ENCODE measurements at regions not wholly inside any gene's neighbourhood (a gene's known extent, or its start where the extent isn't known, plus 50 kb on each side); places are given as distances from the start of the nearest gene placed in this dataset.

DNA sequence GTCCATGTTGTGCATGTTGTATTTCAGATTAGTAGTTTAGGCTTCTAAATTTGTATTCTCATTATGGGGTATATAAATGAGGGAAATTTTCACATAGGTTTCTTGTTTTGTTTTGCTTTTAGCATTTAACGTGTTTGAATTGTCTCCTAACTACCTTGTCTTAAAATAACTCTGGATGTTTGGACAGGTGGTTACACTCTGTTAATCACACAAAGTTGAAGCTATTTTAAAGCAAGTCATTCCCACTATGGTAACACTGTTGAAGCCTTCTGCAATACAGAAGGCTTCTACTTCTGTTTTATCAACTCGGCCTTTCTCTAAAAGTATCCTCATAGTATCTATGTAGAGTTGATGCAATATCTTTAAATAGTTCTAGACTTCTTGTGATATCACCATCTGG is 245.3 kb upstream of the HTR2A start:
- Histone ChIP-seq H3K4me1 (ENCODE audit: control insufficient read depth in 1 of 2, insufficient read depth in 2 of 2, low read length in 2 of 2) (no peaks in the 10 kb centered on the region), H3K27ac (ENCODE audit: low read depth in 1 of 2, low read length in 2 of 2) (no peak overlapping the region), H3K4me3 (replicated peaks in 1 of 3; ENCODE audit: low read depth in 2 of 3, low read length in 3 of 3) (no peak overlapping the region), H3K36me3 (replicated peaks in 1 of 2; ENCODE audit: control insufficient read depth in 1 of 2, insufficient read depth in 2 of 2, low read length in 2 of 2) (no peaks in the 10 kb centered on the region), H2AFZ (ENCODE audit: insufficient read depth, low read depth, low read length, poor library complexity, severe bottlenecking) (no peak overlapping the region), H3K4me2 (replicated peaks; ENCODE audit: extremely low read depth, low read length, poor library complexity, severe bottlenecking) (no peak overlapping the region), H3K9ac (ENCODE audit: insufficient read depth, low read length, poor library complexity, severe bottlenecking) (no peak overlapping the region), H3K27me3 (ENCODE audit: control insufficient read depth in 2 of 2, insufficient read depth in 2 of 2, low read length in 2 of 2) (no peaks in the 10 kb centered on the region), H4K20me1 (ENCODE audit: insufficient read depth, low read length) (no peaks in the 10 kb centered on the region), H3K79me2 (ENCODE audit: insufficient read depth, low read length) (no peaks in the 10 kb centered on the region), H3K9me3 (replicated peaks in 1 of 2; ENCODE audit: control insufficient read depth in 1 of 2, insufficient read depth in 1 of 2, low read length in 2 of 2) (no peaks in the 10 kb centered on the region)
- no peak overlapping the region for H3K4me3 Mint-ChIP-seq
- H3K27ac Mint-ChIP-seq, result no peak overlapping the region
- H3K4me1 Mint-ChIP-seq, result no peaks in the 10 kb centered on the region
- no peak for DNase-seq
- no peaks in the 10 kb centered on the region for H3K36me3 Mint-ChIP-seq
- no CpG with 5 or more reads among the region's 2 CpGs for WGBS (ENCODE audit: insufficient coverage)
- H3K9me3 Mint-ChIP-seq, result peaks cover 0 to 9% (median 0%) of the 10 kb centered on the region in 7 donors
- intact Hi-C loops (cut with micrococcal nuclease), result no loop called here
- H3K27me3 Mint-ChIP-seq (ENCODE audit: low read depth in 3 of 3), result peaks cover 1 to 3% (median 2%) of the 10 kb centered on the region in 3 donors
- TF ChIP-seq, protein P1, sequence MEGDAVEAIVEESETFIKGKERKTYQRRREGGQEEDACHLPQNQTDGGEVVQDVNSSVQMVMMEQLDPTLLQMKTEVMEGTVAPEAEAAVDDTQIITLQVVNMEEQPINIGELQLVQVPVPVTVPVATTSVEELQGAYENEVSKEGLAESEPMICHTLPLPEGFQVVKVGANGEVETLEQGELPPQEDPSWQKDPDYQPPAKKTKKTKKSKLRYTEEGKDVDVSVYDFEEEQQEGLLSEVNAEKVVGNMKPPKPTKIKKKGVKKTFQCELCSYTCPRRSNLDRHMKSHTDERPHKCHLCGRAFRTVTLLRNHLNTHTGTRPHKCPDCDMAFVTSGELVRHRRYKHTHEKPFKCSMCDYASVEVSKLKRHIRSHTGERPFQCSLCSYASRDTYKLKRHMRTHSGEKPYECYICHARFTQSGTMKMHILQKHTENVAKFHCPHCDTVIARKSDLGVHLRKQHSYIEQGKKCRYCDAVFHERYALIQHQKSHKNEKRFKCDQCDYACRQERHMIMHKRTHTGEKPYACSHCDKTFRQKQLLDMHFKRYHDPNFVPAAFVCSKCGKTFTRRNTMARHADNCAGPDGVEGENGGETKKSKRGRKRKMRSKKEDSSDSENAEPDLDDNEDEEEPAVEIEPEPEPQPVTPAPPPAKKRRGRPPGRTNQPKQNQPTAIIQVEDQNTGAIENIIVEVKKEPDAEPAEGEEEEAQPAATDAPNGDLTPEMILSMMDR (IDR thresholded peaks at IDR 0.05), result no peak

DNA sequence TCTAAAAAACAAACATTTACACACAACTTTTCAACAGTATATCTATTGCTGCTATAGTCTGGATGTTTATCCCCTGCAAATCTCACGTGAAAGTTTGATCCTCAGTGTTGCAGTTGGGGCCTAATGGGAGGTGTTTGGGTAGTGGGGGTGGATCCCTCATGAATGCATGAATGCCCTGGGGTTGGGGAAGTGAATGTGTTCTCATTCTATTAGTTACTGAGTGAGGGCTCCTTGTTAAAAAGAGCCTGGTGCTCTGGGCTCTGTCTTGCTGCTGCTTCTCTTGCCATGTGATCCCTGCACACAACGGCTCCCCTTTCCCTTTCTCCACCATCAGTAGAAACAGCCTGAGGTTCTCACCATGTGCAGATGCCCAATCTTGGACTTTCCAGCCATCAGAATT is 242.7 kb upstream of the HTR2A start:
- Mint-ChIP-seq H3K36me3 (no peaks in the 10 kb centered on the region), H3K27ac (no peak overlapping the region), H3K4me1 (no peaks in the 10 kb centered on the region), H3K27me3 (ENCODE audit: low read depth in 3 of 3) (peaks cover 0 to 2% (median 0%) of the 10 kb centered on the region in 3 donors), H3K9me3 (peaks cover 0 to 5% (median 0%) of the 10 kb centered on the region in 7 donors), H3K4me3 (no peak overlapping the region)
- DNase-seq, result no peak
- Histone ChIP-seq H3K4me2 (replicated peaks; ENCODE audit: extremely low read depth, low read length, poor library complexity, severe bottlenecking) (no peak overlapping the region), H3K27me3 (ENCODE audit: control insufficient read depth in 2 of 2, insufficient read depth in 2 of 2, low read length in 2 of 2) (no peaks in the 10 kb centered on the region), H2AFZ (ENCODE audit: insufficient read depth, low read depth, low read length, poor library complexity, severe bottlenecking) (no peak overlapping the region), H3K36me3 (replicated peaks in 1 of 2; ENCODE audit: control insufficient read depth in 1 of 2, insufficient read depth in 2 of 2, low read length in 2 of 2) (no peaks in the 10 kb centered on the region), H3K4me1 (ENCODE audit: control insufficient read depth in 1 of 2, insufficient read depth in 2 of 2, low read length in 2 of 2) (no peaks in the 10 kb centered on the region), H3K9me3 (replicated peaks in 1 of 2; ENCODE audit: control insufficient read depth in 1 of 2, insufficient read depth in 1 of 2, low read length in 2 of 2) (no peaks in the 10 kb centered on the region), H3K9ac (ENCODE audit: insufficient read depth, low read length, poor library complexity, severe bottlenecking) (no peak overlapping the region), H3K27ac (ENCODE audit: low read depth in 1 of 2, low read length in 2 of 2) (no peak overlapping the region), H3K79me2 (ENCODE audit: insufficient read depth, low read length) (no peaks in the 10 kb centered on the region), H3K4me3 (replicated peaks in 1 of 3; ENCODE audit: low read depth in 2 of 3, low read length in 3 of 3) (no peak overlapping the region), H4K20me1 (ENCODE audit: insufficient read depth, low read length) (no peaks in the 10 kb centered on the region)
- TF ChIP-seq, protein P1 (IDR thresholded peaks at IDR 0.05), result no peak
- intact Hi-C loops (cut with micrococcal nuclease), result no loop called here
- 93% methylated on average over 2 of the region's 2 CpGs for whole genome bisulfite sequencing (ENCODE audit: insufficient coverage)
